Keratinocyte (primary cell): ENCODE measurements at regions not wholly inside any gene's neighbourhood (a gene's known extent, or its start where the extent isn't known, plus 50 kb on each side); places are given as distances from the start of the nearest gene placed in this dataset.

Source experiments
- DNase-seq: peaks from one replicate; pipeline ENCODE4 v3.0.0-alpha.2; 2011; ENCODE audit warnings: low read depth, missing footprints, low spot score
- FAIRE-seq: peaks from 2 replicates; lab custom pipeline; 2011; peaks lifted over from hg19 to GRCh38; lab: Jason Lieb, UNC
- H2AFZ ChIP-seq: 2 replicates; pipeline ENCODE4 v1.6.0; 2012; ENCODE audit warnings: low read length, control low read depth, inconsistent platforms; ENCODE audit not compliant: control insufficient read depth
- H3K27ac ChIP-seq: 2 replicates; pipeline ENCODE4 v1.5.1; 2011; ENCODE audit warnings: low read length; ENCODE audit not compliant: control insufficient read depth, insufficient read depth
- H3K27me3 ChIP-seq: 3 replicates; pipeline ENCODE4 v1.6.0; 2011; ENCODE audit warnings: low read length; ENCODE audit not compliant: control insufficient read depth, insufficient read depth; ENCODE audit errors: extremely low read depth
- H3K36me3 ChIP-seq, 2 experiments: 2 replicates in 1 of 2; 3 replicates in 1 of 2; pipeline ENCODE4 v1.5.1; 2011; ENCODE audit warnings: low read length in 2 of 2, mild to moderate bottlenecking in 1 of 2; ENCODE audit not compliant: control insufficient read depth in 2 of 2, insufficient read depth in 2 of 2; ENCODE audit errors: extremely low read depth in 1 of 2
- H3K4me1 ChIP-seq: 3 replicates; pipeline ENCODE4 v1.5.1; 2011; ENCODE audit warnings: low read length; ENCODE audit not compliant: control insufficient read depth, insufficient read depth; ENCODE audit errors: extremely low read depth
- H3K4me2 ChIP-seq: 3 replicates; pipeline ENCODE4 v1.6.0; 2011; ENCODE audit warnings: low read depth, low read length; ENCODE audit not compliant: control insufficient read depth, insufficient read depth; ENCODE audit errors: extremely low read depth
- H3K4me3 ChIP-seq, 3 experiments: fragments of 200-600 bp in 1 of 3; sonication (generic) in 1 of 3; 2 replicates in 2 of 3; 3 replicates in 1 of 3; pipeline ENCODE4 v1.5.1; 2011 to 2016; ENCODE audit warnings: low read length in 3 of 3, mild to moderate bottlenecking in 3 of 3, control low read depth in 2 of 3, inconsistent platforms in 1 of 3, low read depth in 1 of 3, mixed read lengths in 1 of 3, mixed run types in 1 of 3, moderate library complexity in 1 of 3; ENCODE audit not compliant: control insufficient read depth in 2 of 3, insufficient read depth in 2 of 3; ENCODE audit errors: extremely low read depth in 1 of 3
- H3K79me2 ChIP-seq: 2 replicates; pipeline ENCODE4 v1.6.0; 2012; ENCODE audit warnings: low read length; ENCODE audit not compliant: control insufficient read depth, insufficient read depth
- H3K9ac ChIP-seq: 3 replicates; pipeline ENCODE4 v1.6.0; 2011; ENCODE audit warnings: low read length; ENCODE audit not compliant: control insufficient read depth, insufficient read depth; ENCODE audit errors: extremely low read depth
- H3K9me1 ChIP-seq: 3 replicates; pipeline ENCODE4 v1.6.0; 2011; ENCODE audit warnings: low read length; ENCODE audit not compliant: control insufficient read depth, insufficient read depth; ENCODE audit errors: extremely low read depth
- H3K9me3 ChIP-seq: 2 replicates; pipeline ENCODE4 v1.5.1; 2012; ENCODE audit warnings: low read depth, low read length; ENCODE audit not compliant: control insufficient read depth
- H4K20me1 ChIP-seq: 3 replicates; pipeline ENCODE4 v1.6.0; 2011; ENCODE audit warnings: low read length; ENCODE audit not compliant: control insufficient read depth, insufficient read depth; ENCODE audit errors: extremely low read depth
- EZH2 ChIP-seq: IDR thresholded peaks from one replicate; pipeline ENCODE4 v1.6.1; 2012; ENCODE audit warnings: inconsistent platforms, mild to moderate bottlenecking, low read length, moderate library complexity
- dilution Hi-C: fragments of 300-500 bp; cut with MboI; formaldehyde crosslinking; loops from one replicate; pipeline ENCODE4 v1.7.0; 2020; ENCODE audit warnings: low sequenced_read_pairs; ENCODE audit not compliant: extremely low pct_ligation_motif_present
- TF ChIP-seq, protein P1 (sequence below), 3 experiments: IDR thresholded peaks in 1 of 3; conservative IDR thresholded peaks in 1 of 3; optimal IDR thresholded peaks in 1 of 3; 2 replicates in 2 of 3; 3 replicates in 1 of 3; pipeline versions ENCODE3 to v1.5.1; 2011; ENCODE audit warnings: low read length in 3 of 3, mild to moderate bottlenecking in 3 of 3, moderate library complexity in 2 of 3, control low read depth in 1 of 3, inconsistent platforms in 1 of 3; ENCODE audit not compliant: insufficient read depth in 2 of 3; ENCODE audit errors: extremely low read depth in 1 of 3

DNA sequence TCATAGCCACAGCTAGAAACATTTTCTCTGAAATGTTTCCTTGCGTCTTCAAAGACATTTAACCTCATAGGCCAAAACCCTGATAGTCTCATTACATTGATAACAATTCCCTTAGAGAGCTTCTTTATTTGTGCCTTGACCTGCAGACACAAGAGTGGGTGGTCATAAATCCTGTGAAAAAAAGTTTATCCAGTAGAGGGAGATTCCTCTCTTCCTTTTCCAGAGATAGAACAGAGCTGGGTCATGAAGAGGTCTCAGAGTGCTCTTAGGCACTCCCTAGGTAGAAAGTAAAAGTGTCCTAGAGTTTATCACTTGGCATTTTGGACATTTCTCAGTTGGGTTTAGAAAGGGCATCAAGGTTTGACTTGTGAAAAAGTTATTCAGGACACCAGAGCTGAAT is 426.1 kb downstream of the NUF2 start:
- no peak overlapping the region for H3K4me2 ChIP-seq
- no peak for FAIRE-seq
- no peak for DNase-seq
- no peak overlapping the region for H3K4me3 ChIP-seq
- no peaks in the 10 kb centered on the region for H3K4me1 ChIP-seq
- no peaks in the 10 kb centered on the region for H3K27me3 ChIP-seq
- dilution Hi-C loops = no loop called here
- no peaks in the 10 kb centered on the region for H3K9me1 ChIP-seq
- H2AFZ ChIP-seq = no peak overlapping the region
- no peaks in the 10 kb centered on the region for H3K36me3 ChIP-seq
- H3K79me2 ChIP-seq = no peaks in the 10 kb centered on the region
- no peak overlapping the region for H3K27ac ChIP-seq
- H3K9me3 ChIP-seq = no peaks in the 10 kb centered on the region
- TF ChIP-seq EZH2 = no peak
- TF ChIP-seq, protein P1, sequence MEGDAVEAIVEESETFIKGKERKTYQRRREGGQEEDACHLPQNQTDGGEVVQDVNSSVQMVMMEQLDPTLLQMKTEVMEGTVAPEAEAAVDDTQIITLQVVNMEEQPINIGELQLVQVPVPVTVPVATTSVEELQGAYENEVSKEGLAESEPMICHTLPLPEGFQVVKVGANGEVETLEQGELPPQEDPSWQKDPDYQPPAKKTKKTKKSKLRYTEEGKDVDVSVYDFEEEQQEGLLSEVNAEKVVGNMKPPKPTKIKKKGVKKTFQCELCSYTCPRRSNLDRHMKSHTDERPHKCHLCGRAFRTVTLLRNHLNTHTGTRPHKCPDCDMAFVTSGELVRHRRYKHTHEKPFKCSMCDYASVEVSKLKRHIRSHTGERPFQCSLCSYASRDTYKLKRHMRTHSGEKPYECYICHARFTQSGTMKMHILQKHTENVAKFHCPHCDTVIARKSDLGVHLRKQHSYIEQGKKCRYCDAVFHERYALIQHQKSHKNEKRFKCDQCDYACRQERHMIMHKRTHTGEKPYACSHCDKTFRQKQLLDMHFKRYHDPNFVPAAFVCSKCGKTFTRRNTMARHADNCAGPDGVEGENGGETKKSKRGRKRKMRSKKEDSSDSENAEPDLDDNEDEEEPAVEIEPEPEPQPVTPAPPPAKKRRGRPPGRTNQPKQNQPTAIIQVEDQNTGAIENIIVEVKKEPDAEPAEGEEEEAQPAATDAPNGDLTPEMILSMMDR (optimal IDR thresholded peaks at IDR 0.05 in 1 of 3, IDR thresholded peaks at IDR 0.05 in 1 of 3, conservative IDR thresholded peaks at IDR 0.05 in 1 of 3; ENCODE audit: extremely low read depth in 1 of 3, insufficient read depth in 2 of 3, low read length in 3 of 3) = peak in 1 of 3 experiments; percentile 2
- H3K9ac ChIP-seq = no peak overlapping the region
- no peaks in the 10 kb centered on the region for H4K20me1 ChIP-seq

GRCh38 chr1:163758977-163759670 is 437.4 kb downstream of the NUF2 start:
- Histone ChIP-seq H3K9me3 (no peaks in the 10 kb centered on the region), H3K9me1 (no peaks in the 10 kb centered on the region), H3K27me3 (no peaks in the 10 kb centered on the region), H3K4me3 (no peak overlapping the region), H3K79me2 (no peaks in the 10 kb centered on the region), H3K9ac (no peak overlapping the region), H2AFZ (no peak overlapping the region), H4K20me1 (no peaks in the 10 kb centered on the region), H3K4me2 (no peak overlapping the region), H3K27ac (no peak overlapping the region), H3K4me1 (no peaks in the 10 kb centered on the region), H3K36me3 (no peaks in the 10 kb centered on the region)
- dilution Hi-C loops = no loop called here
- FAIRE-seq (no peak), DNase-seq (no peak)
- no peak for TF ChIP-seq EZH2
- TF ChIP-seq, protein P1 (optimal IDR thresholded peaks at IDR 0.05 in 1 of 3, IDR thresholded peaks at IDR 0.05 in 1 of 3, conservative IDR thresholded peaks at IDR 0.05 in 1 of 3; ENCODE audit: extremely low read depth in 1 of 3, insufficient read depth in 2 of 3, low read length in 3 of 3) = no peak
